Right lobe of liver (tissue), 4 donors: ENCODE measurements at regions not wholly inside any gene's neighbourhood (a gene's known extent, or its start where the extent isn't known, plus 50 kb on each side); places are given as distances from the start of the nearest gene placed in this dataset.

Experiments used
- POLR2A ChIP-seq: fragments of 450-650 bp; IDR thresholded peaks from one replicate; pipeline ENCODE4 v1.6.1; 2017; ENCODE audit warnings: antibody characterized with exemption, mild to moderate bottlenecking
- TF ChIP-seq, protein P1 (sequence below), 4 donors: fragments of 200-600 bp in 3 of 4; fragments of 450-650 bp in 1 of 4; IDR thresholded peaks; one replicate each; pipeline versions ENCODE4 v1.5.1 to v1.8.0; 2016 to 2022; ENCODE audit warnings: antibody characterized with exemption in 4 of 4, mild to moderate bottlenecking in 2 of 4
- donor health status: DM: no; HTN: no; CAD: no.
- donor health status: DM: no; HTN: no; CAD: no.
- donor health status: DM: no; HTN: yes; CAD: no.

DNA sequence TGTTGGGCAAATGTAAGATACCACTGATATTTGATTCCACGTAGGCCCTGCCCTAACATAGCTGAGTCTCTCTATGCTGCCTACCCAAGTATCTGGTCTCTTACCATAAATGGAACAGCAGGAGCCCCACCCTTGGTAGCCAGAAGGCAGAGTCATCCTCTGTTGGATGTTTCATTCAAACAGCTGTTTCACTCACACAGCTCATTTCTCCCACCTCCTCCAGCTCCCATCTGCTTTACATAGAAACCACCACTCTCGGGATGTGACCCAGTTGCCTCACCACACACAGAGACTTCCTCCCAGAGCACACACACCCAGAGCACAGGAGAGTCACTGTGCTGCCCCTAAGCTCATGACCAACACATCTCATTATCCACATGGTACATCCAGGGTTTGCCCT, 165.3 kb downstream of the TMEM167A start:
- no peak for TF ChIP-seq POLR2A
- TF ChIP-seq, protein P1, sequence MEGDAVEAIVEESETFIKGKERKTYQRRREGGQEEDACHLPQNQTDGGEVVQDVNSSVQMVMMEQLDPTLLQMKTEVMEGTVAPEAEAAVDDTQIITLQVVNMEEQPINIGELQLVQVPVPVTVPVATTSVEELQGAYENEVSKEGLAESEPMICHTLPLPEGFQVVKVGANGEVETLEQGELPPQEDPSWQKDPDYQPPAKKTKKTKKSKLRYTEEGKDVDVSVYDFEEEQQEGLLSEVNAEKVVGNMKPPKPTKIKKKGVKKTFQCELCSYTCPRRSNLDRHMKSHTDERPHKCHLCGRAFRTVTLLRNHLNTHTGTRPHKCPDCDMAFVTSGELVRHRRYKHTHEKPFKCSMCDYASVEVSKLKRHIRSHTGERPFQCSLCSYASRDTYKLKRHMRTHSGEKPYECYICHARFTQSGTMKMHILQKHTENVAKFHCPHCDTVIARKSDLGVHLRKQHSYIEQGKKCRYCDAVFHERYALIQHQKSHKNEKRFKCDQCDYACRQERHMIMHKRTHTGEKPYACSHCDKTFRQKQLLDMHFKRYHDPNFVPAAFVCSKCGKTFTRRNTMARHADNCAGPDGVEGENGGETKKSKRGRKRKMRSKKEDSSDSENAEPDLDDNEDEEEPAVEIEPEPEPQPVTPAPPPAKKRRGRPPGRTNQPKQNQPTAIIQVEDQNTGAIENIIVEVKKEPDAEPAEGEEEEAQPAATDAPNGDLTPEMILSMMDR (IDR thresholded peaks at IDR 0.05): no peak
